Smooth muscle cell of the brain vasculature (primary cell): ENCODE measurements at regions not wholly inside any gene's neighbourhood (a gene's known extent, or its start where the extent isn't known, plus 50 kb on each side); places are given as distances from the start of the nearest gene placed in this dataset.

Experiments used
- DNase-seq: peaks from one replicate; pipeline ENCODE4 v3.0.0-alpha.2; 2012; ENCODE audit warnings: low read depth, low spot score

DNA sequence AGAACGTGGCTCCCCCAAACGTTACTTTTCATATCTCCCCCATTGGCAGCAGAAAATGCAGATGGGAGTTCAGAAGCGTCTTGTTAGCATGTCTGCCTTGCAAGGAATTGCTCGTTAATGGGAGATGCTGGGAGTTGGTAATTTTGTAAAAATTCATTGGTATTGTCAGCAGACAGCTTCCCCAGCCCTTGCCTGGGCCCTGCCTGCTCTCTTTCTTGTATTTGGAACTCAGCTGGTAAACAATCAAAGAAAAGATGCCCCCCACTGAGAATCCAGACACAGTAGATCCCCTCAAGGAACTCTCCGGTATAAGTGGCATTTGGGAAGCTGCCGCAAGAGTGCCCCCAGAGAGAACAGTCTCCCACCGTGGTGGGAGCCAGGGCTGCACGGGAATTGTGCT lies 94.4 kb upstream of the IGSF21 start:
- no peak for DNase-seq

DNA sequence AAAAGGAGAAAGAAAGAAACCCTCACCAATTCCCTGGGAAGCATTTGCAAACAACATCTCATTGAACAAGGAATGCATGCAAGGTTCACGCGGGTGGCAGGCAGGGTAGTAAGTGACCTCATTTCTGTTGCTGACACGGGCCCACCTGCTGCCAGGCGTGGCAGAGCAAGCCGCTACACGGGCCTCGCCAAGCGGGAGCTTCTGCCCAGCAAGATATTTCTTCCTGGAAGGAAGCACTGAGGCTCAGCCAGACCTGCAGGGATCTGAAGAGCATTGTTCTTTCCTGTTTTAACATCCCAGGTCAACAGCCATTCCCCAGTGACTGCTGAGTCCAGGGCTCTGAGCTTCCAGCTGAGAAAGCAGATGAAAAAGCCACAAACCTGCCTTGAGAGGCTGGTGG lies 91.9 kb upstream of the IGSF21 start:
- DNase-seq = no peak

DNA sequence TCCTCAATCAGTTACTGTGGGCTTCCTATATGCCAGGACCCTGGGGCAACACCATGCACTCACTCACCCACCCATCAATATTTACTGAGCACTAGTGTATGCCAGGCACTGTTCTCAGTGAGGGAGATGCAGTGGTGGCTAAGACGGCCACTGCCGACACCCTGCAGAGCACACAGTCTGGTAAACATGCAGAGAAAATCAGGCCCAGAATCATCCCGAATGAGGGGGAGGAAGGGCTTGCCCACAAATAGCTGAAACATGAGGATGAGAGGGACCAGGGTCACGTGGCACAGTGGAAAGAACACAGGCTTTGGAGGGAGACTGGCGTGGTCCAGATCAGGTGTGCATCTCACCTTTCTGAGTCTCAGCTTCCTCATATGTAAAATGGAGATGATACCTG lies 89.2 kb upstream of the IGSF21 start:
- no peak for DNase-seq

DNA sequence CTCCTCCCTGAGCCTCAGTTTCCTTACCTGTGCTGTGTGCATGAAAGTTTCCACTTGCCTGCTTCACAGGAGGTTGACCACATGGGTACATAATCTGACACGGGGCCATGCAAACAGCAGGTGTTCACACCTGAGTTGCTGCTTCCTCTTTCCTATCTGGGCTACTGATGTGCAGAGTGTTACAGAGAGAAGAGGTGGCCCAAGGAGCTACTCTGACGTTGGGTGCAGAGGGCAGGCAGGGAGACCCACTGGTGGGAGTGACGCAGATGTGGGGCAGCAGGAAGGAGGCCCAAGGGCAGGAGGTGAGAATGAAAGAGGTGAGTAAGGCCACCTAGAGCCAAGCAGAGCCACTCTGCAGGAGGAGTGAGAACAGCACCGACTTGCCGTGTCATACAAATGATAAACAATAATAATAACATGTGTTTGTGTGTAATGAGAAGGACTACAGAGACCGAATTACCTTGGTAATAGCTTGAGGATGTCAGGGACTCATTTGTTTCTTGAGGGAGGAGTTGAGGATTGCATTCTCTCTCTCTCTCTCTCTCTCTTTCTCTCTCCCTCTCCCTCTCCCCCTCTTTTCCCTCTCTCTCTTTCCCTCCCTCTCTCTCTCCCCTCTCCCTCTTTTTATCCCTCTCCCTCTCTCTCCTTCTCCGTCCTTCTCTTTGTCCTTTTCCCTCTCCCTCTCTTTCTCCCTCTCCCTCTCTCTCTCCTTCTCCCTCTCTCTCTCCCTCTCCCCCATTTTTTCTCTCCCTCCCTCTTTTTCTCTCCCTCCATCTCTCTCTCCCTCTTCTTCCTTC lies 87.4 kb upstream of the IGSF21 start:
- DNase-seq = no peak

DNA sequence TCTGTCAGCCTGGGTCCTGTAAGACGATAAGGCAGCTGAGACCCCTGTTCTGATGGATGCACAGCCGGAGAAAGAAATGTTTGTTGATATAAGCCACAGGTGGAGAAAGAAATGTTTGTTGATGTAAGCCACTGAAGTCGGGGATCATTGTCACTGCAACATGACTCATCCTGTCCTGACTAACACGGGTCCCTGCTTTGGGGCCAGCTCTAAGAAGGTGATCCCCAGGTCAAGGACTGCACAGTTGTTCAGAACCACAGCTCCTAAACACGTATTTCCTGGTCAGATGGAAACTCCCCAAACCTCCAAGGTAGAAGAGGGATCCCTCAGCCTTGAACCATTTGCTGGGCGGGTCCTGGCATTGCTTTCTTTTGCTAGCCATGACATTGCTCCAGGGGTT lies 86.4 kb upstream of the IGSF21 start:
- no peak for DNase-seq

DNA sequence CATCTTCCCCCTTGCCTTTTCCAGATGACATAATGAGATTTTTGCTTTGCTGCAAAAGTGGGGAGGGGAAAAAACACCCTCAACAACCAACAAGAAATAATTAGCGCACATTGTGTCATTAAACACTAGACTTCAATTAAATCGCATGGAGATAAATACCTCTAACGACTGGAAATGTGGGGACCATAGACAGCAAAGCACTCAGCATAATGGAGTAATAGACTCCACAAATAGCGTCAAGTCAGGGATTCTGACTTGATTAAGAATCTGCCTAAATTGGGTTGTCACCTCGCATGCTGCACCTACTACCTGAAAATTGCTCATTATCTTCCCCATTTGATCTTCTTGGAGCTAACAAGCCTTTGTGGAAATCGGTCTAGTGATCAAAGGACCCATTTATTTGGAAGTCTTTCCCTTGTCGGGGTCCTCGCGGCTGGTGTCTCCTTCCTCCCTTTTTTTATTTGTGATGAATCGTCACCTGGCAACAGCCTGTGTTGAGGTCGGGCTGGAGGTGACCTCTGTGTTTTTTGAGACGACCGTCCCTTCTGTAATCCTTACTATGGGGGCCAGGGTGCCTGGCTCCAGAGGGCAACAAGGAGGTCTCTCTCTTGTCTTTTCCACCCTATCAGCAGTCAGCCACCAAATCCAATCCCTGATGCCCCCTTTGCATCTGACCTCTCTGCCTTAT lies 75.3 kb upstream of the IGSF21 start:
- no peak for DNase-seq

DNA sequence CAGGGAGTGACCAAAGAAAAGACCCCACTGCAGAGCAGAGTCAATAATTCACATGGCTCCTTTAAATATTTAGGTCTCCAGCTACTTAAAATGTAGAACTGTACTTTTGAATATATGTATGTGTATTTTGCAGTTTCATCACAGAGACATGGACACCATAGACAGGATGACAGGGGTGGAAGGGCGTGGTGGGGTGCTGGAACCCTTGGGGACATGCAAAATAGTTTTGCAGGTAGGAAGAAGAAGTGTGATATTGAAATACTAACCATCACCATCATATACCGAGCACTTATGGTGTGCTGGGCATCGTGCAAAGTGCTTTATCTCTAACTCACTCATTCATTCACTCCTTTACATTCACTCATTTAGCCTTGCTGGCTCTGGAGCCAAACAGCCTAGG lies 72.5 kb upstream of the IGSF21 start:
- no peak for DNase-seq

DNA sequence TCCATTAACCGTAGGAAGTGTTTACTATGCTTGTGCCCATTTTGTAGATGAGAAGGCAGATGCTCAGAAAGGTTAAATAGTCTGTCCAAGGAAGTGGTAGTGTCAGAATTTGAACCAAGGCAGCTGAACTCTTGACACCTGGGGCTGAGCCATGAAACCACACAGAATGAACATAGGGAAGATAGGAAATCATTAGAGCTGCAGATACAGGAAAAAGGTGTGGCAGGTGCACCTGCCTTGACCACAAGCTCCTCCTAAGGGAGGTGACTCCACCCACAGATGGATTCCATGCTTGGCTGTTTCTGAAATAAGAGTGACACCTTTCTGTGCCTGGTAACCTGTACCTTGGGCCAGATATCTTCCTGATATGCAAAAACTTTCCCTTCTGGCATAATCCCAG lies 69.9 kb upstream of the IGSF21 start:
- DNase-seq = no peak

DNA sequence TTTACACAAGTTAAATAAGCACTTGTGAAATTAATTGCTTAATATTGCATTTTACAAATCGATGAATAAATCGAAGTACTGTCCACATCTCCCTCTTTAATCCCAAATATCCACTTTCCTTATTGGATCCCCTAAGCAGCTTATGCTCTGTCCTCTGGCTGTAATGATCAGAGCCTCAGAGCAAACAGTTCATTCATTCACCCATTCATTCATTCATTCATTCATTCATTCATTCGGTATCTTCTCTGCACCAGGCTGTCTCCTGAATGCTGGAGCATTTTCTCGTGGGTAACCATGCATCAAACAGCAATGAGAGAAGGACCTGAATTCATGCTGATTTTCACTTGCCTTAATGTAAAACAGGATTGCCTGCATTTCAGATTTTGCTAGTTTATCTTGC lies 69.5 kb upstream of the IGSF21 start:
- DNase-seq = no peak

DNA sequence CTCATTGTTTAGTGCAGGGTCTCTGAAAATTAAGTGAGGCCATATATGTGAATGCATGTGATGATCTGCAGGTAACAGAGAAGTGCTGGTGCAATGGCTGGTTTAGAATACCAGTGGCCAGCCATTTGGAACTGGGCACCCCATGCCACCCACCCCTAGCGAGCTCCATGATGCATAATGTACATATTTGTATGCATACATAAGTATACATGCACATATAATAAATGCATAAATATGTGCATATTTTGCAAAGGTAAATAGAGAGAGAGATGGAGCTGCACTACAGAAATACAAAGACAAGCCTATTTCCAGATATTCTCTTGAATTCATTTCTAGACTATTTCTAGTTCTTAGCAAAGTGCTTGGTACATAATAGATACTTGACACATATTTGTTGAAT lies 68.5 kb upstream of the IGSF21 start:
- no peak for DNase-seq

DNA sequence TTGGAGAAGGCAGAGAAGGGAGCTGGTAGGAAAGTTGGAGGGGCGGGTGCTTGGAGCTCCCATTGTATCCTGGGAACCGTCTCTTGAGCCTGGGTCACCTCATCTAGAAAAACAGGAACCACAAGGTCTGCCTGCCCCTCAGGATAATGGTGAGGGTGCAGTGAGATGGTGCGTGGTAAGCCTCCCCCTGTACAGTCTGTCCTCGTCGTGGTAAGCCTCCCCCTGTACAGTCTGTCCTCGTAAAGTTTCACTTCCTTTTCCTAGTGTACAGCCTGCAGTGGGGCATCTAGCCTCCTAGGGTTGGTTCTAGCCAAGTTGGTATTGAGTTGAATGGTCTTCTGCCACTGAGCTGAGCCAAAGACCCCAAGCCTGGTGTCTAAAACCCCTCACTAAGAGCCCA lies 66.5 kb upstream of the IGSF21 start:
- no peak for DNase-seq

DNA sequence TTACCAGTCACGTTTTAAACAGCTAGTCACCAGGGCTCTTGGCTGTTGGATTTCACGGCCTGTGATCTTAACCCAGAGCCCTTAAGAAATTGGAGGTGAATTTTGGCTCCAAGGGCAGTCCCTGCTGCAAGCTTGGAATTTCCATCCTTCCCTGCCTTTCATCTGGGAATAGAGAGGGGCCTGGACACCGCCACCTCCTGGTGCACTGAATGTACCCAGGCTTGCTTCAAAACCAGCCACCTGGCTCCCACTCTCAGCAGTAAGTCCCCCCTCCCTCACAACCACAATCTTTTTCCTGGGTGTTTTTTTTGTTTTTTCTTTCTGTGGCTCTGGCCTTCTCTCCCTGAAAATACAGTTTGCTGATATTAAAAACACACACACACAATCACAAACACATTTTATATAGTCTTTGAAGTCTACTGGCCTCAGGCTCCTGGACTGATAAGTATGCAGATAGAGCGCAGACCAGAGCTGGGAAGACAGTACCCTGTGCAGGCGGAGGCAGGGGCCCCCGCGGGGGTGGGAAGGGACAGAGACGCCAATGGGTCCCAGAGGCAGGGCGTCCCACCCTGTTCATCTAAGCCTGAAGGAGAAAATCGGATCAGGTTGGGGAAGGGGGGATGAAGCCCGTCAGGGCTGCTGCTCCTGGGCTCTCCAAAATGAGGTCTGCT lies 65.8 kb upstream of the IGSF21 start:
- DNase-seq = no peak

DNA sequence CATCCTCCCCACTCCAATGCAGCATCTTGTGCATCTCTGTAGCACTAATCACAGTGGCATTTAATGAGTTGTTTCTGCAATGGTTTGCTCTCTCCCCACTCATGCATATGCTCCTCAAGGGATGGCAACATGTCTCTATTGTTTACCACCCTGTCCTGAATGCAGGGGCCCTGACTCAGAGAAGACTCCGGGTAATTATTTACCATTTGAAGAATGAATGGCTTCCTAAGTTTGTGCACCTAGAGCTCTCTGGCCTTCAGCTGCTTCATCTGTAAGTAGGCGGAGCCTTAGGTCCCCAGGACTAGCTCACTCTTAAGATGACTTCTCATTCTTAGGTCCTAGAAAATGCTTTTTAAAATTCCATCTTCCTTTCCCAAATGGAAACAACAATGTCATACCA lies 63.7 kb upstream of the IGSF21 start:
- DNase-seq = no peak

DNA sequence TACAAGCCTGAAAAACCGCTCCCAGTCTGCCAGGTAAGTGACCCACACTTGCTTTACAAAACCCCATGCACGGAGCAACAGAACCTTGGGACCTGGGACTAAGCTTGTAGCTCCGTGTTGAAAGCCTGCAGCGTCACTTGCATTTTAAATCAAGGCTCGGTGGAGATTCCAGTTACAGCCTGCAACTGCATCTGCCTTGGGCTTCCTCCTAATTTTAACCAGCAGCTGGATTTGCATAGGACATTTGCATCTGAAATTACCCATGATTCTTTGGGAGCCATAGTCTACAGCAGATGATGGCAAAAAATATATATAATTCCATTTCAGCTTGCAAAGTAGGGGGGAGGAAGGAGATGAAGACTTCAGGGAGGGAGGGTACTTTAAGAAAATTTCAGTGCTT lies 62.4 kb upstream of the IGSF21 start:
- no peak for DNase-seq

DNA sequence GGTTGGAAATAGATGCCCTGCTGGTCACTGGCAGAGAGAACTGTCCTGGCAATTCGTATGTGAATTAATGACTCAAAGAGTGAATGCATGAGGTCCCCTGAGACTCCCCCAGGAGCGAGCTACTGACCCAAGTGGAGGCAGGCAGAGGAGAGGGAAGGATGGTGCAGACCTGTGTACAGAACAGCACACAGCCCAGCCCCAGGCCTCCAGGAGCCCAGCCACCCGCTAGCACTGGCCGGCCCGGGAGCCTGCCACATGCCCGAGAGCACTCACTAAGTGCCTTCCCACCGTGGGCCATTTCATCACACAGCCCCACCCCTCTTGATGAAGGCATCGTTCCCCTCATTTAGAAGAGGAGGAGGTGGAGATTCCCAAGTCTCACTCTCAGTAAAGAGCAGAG lies 62.0 kb upstream of the IGSF21 start:
- DNase-seq = no peak

DNA sequence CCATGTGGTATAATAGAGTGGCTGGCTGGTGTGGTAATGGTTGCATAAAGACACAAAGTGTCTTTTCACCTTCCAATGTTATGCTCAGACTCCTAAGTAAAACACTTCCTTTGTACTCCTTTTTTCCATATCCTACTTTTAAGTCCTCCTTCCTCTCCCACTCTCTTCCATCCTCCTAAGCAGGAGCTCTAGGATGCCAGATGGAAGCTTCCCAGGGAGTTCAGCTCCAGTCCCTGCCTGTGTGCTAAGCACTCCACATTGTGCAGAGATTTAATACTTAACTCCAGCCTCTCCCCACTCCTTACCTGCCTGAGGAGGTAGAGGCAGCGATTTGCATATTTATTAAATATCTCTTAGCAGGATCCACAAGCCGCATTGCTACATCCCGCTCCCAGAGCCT lies 60.5 kb upstream of the IGSF21 start:
- no peak for DNase-seq

DNA sequence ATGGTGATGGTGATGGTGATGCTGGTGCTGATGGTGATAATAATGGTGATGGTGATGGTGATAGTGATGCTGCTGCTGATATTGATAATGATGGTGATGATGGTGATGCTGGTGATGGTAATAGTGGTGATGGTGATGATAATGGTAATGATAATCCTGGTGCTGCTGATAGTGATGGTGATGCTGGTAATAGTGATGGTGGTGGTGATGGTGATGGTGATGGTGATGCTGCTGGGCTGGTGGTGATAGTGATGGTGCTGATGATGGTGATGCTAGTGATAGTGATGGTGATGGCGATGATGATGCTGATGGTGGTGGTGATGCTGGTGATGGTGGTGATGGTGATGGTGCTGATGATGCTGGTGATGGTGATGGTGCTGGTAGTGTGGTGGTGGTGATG lies 58.4 kb upstream of the IGSF21 start:
- DNase-seq = no peak

DNA sequence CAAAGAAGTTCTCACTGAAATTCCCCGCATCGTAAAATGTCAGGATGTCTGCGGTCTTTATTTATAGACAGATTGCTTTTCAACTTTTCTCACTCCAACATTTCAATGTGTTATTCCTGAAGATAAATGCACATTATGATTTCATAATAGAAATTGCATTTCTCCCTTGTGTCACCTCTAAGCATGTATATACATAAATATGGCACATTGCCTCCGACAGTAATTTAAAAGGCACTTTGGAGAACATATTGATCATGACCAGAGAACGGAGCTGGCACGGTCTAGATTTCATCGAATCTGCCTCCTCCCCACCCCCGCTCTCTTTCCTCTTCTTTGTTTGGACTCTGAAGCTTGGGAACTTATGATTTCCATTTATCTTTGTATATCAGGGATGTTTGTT lies 54.9 kb upstream of the IGSF21 start:
- no peak for DNase-seq

DNA sequence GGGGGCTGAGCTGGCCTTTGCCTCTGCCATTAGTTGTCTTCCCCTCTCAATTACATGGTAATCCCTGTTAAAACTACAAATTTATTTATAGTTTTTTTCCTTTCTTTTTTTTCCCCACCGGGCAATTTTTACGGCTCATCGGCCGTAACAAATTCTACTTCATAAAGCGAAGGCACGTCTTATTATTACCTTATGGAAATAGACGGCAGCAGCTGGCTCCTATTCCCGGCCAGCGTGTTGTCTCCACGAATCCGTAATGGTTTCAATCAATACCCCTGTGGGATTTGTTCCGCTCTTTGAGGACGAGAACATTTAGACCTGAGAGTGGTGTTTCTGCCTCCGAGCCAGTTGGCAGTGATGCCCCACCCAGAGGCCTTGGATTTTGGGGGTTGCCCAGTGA lies 52.4 kb upstream of the IGSF21 start:
- no peak for DNase-seq

DNA sequence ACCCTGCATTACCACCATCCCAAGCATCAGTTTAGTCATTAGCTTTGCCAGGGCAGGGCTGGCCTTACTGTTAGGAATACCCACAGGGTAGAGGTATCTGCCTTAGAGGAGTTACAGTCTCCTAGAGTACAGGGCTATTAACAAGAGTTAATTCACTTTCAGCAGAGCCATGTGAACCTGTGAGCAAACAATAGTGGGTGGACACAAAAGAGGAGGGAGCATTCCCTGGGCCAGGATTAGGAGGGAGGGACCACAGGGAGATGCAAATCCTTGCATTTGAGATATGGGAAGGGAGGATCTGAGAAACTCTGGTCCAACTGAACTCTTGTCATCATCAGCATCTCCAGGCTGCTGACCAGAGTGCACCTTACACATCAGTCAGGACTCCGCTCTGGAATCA lies 51.1 kb upstream of the IGSF21 start:
- DNase-seq = no peak

DNA sequence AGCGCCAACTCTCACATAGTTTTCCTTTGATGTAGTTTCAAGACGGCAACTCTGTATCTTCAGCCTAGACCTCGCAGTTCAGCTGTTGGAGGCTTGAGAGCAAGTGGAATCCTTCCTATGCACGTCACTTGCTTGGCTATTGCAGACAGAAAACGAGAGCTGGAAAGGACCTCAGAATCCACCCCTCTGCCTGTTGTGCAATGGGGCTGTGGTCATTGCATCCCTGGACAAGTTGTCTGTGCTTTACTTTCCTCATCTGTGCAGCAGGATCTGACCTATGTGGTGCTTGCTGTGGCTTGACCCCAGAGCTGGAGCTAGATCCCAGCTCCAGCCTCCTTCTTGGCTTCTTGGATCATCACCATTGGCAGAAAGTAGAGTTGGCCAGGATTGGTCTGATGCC lies 50.0 kb upstream of the IGSF21 start:
- no peak for DNase-seq
